ENCODE measurements at regions not wholly inside any gene's neighbourhood (a gene's known extent, or its start where the extent isn't known, plus 50 kb on each side); places are given as distances from the start of the nearest gene placed in this dataset.

DNA sequence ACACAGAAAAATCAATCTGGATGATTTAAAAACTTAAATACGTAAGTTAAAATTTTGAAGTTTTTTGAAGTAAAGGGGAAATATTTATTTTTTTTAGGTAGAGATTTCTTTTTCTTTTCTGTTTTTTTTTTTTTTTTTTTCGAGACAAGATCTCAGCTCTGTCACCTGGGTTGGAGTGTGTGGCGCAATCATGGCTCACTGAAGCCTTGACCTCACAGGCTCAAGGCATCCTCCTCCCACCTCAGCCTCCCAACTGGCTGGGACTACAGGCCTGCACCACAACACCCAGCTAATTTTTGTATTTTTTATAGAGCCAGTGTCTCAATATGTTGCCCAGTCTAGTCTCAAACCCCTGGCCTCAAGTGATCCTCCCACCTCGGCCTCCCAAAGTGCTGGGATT is 120.4 kb upstream of the CLDN10 start:
- TF ChIP-seq, protein P1, sequence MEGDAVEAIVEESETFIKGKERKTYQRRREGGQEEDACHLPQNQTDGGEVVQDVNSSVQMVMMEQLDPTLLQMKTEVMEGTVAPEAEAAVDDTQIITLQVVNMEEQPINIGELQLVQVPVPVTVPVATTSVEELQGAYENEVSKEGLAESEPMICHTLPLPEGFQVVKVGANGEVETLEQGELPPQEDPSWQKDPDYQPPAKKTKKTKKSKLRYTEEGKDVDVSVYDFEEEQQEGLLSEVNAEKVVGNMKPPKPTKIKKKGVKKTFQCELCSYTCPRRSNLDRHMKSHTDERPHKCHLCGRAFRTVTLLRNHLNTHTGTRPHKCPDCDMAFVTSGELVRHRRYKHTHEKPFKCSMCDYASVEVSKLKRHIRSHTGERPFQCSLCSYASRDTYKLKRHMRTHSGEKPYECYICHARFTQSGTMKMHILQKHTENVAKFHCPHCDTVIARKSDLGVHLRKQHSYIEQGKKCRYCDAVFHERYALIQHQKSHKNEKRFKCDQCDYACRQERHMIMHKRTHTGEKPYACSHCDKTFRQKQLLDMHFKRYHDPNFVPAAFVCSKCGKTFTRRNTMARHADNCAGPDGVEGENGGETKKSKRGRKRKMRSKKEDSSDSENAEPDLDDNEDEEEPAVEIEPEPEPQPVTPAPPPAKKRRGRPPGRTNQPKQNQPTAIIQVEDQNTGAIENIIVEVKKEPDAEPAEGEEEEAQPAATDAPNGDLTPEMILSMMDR (IDR thresholded peaks at IDR 0.05; ENCODE audit: low read depth, low read length, poor library complexity, severe bottlenecking) = no peak
- TF ChIP-seq EZH2phosphoT487 (IDR thresholded peaks at IDR 0.05; ENCODE audit: borderline replicate concordance, low read length) = no peak

All from DOHH2 (cell line).